IMR-90 (cell line): ENCODE measurements at regions not wholly inside any gene's neighbourhood (a gene's known extent, or its start where the extent isn't known, plus 50 kb on each side); places are given as distances from the start of the nearest gene placed in this dataset.

Experiments used
- ATAC-seq: fragments of 200-7000 bp; cut with Tn5 transposase; 2 replicates; pipeline ENCODE4 v1.9.1; 2020; ENCODE audit warnings: low read depth, mild to moderate bottlenecking, moderate library complexity
- BruUV-seq: library from RNA; stranded (reverse); fragments of 400-500 nt; replicated peaks from 2 replicates; lab custom pipeline; 2021; lab: Mats Ljungman, UMichigan
- CTCF ChIA-PET: fragments of 300-600 bp; formaldehyde crosslinking; extraction: SDS; loops from one replicate; lab custom pipeline; 2021; ENCODE audit warnings: antibody characterized with exemption; lab: Yijun Ruan, JAX
- POLR2A ChIA-PET: fragments of 300-600 bp; sonication (Branson Sonifier 250); formaldehyde crosslinking; loops from one replicate; lab custom pipeline; 2022; ENCODE audit warnings: antibody characterized with exemption; ENCODE audit not compliant: unreplicated experiment; lab: Charles Lee
- DNase-seq: peaks from one replicate; pipeline ENCODE4 v3.0.0; 2013
- H2AFZ ChIP-seq: replicated peaks from 2 replicates; pipeline ENCODE3; 2013; ENCODE audit warnings: low read length, mild to moderate bottlenecking; ENCODE audit not compliant: poor library complexity
- H2AK5ac ChIP-seq: 2 replicates; pipeline ENCODE4 v1.6.1; 2013; ENCODE audit warnings: low read depth, low read length, inconsistent platforms
- H2AK9ac ChIP-seq: replicated peaks from 2 replicates; pipeline ENCODE3; 2013; ENCODE audit warnings: mild to moderate bottlenecking, low read depth, low read length, moderate library complexity; ENCODE audit not compliant: poor library complexity
- H2BK120ac ChIP-seq: 2 replicates; pipeline ENCODE4 v1.6.1; 2013; ENCODE audit warnings: low read depth, low read length, inconsistent platforms
- H2BK15ac ChIP-seq: 3 replicates; pipeline ENCODE4 v1.6.1; 2013; ENCODE audit warnings: low read depth, low read length, inconsistent platforms
- H2BK20ac ChIP-seq: 2 replicates; pipeline ENCODE4 v1.6.1; 2013; ENCODE audit warnings: low read depth, mild to moderate bottlenecking, inconsistent platforms, low read length, moderate library complexity
- H2BK5ac ChIP-seq: 2 replicates; pipeline ENCODE4 v1.6.1; 2013; ENCODE audit warnings: mild to moderate bottlenecking, low read depth, low read length, inconsistent platforms; ENCODE audit not compliant: poor library complexity, severe bottlenecking
- H3K14ac ChIP-seq: replicated peaks from 2 replicates; pipeline ENCODE4 v1.6.1; 2013; ENCODE audit warnings: low read depth, low read length, inconsistent platforms
- H3K18ac ChIP-seq: 2 replicates; pipeline ENCODE4 v1.6.1; 2013; ENCODE audit warnings: low read depth, low read length, control low read depth
- H3K23ac ChIP-seq: 2 replicates; pipeline ENCODE4 v1.6.1; 2013; ENCODE audit warnings: low read depth, low read length, inconsistent platforms
- H3K27ac ChIP-seq: 2 replicates; pipeline ENCODE4 v1.5.1; 2013; ENCODE audit warnings: mild to moderate bottlenecking, control low read depth, low read length; ENCODE audit not compliant: insufficient read depth
- H3K27me3 ChIP-seq: 2 replicates; pipeline ENCODE4 v1.6.1; 2013; ENCODE audit warnings: low read length; ENCODE audit not compliant: control insufficient read depth, insufficient read depth
- H3K36me3 ChIP-seq: 2 replicates; pipeline ENCODE4 v1.6.1; 2013; ENCODE audit warnings: low read length, mixed read lengths; ENCODE audit not compliant: control insufficient read depth, insufficient read depth
- H3K4ac ChIP-seq: 2 replicates; pipeline ENCODE4 v1.6.1; 2013; ENCODE audit warnings: low read depth, low read length, inconsistent platforms
- H3K4me1 ChIP-seq: 2 replicates; pipeline ENCODE4 v1.6.1; 2013; ENCODE audit warnings: low read length, mixed read lengths; ENCODE audit not compliant: control insufficient read depth, insufficient read depth
- H3K4me2 ChIP-seq: 2 replicates; pipeline ENCODE4 v1.6.1; 2013; ENCODE audit warnings: low read depth, mild to moderate bottlenecking, control low read depth, low read length, moderate library complexity
- H3K4me3 ChIP-seq: 2 replicates; pipeline ENCODE4 v1.5.1; 2013; ENCODE audit warnings: low read depth, mild to moderate bottlenecking, control low read depth, low read length, moderate library complexity; ENCODE audit not compliant: insufficient read depth
- H3K56ac ChIP-seq: 2 replicates; pipeline ENCODE4 v1.6.1; 2013; ENCODE audit warnings: low read length, inconsistent platforms; ENCODE audit not compliant: insufficient read depth; ENCODE audit errors: extremely low read depth
- H3K79me1 ChIP-seq, 2 experiments: 2 replicates each; pipeline ENCODE4 v1.6.1; 2013; ENCODE audit warnings: low read length in 2 of 2, inconsistent platforms in 1 of 2, low read depth in 1 of 2
- H3K9ac ChIP-seq: 2 replicates; pipeline ENCODE4 v1.6.1; 2013; ENCODE audit warnings: low read depth, low read length, control low read depth
- H3K9me1 ChIP-seq: 2 replicates; pipeline ENCODE4 v1.6.1; 2013; ENCODE audit warnings: low read length, inconsistent platforms; ENCODE audit not compliant: insufficient read depth
- H3K9me3 ChIP-seq: 2 replicates; pipeline ENCODE4 v1.6.1; 2013; ENCODE audit warnings: low read length; ENCODE audit not compliant: control insufficient read depth, insufficient read depth
- H4K20me1 ChIP-seq: 2 replicates; pipeline ENCODE4 v1.6.1; 2013; ENCODE audit warnings: low read length, inconsistent platforms; ENCODE audit not compliant: insufficient read depth
- H4K5ac ChIP-seq: 2 replicates; pipeline ENCODE4 v1.6.1; 2013; ENCODE audit warnings: mild to moderate bottlenecking, low read depth, low read length, control low read depth
- H4K8ac ChIP-seq, 2 experiments: 2 replicates each; pipeline ENCODE4 v1.6.1; 2013; ENCODE audit warnings: low read depth in 2 of 2, low read length in 2 of 2, control low read depth in 1 of 2, inconsistent platforms in 1 of 2
- H4K91ac ChIP-seq: 2 replicates; pipeline ENCODE4 v1.6.1; 2013; ENCODE audit warnings: low read depth, low read length, inconsistent platforms; ENCODE audit not compliant: insufficient read depth
- CEBPB ChIP-seq: IDR thresholded peaks from 2 replicates; pipeline ENCODE4 v1.6.1; 2012; ENCODE audit warnings: low read depth, low read length, improper control_type of control experiment
- WGBS, 2 experiments: methylation state at CpG; one replicate each; pipeline versions ENCODE4 v1.1.5 to v1.1.7; 2013; ENCODE audit warnings: missing lambda C conversion rate in 2 of 2; ENCODE audit not compliant: insufficient read length in 1 of 2; ENCODE audit errors: extremely low coverage in 2 of 2; 5-methylcytosine and 5-hydroxymethylcytosine counted together
- dilution Hi-C: fragments of 300-500 bp; cut with HindIII; formaldehyde crosslinking; loops from one replicate; pipeline ENCODE4 v1.14.3; 2018; ENCODE audit warnings: low sequenced_read_pairs; ENCODE audit not compliant: unreplicated experiment
- in situ Hi-C: fragments of 300-500 bp; cut with MboI; formaldehyde crosslinking; loops from 3 replicates; pipeline ENCODE4 v1.14.3; 2019; ENCODE audit warnings: low sequenced_read_pairs, inconsistent platforms, mixed read lengths
- intact Hi-C: fragments of 100-400 bp; cut with micrococcal nuclease; formaldehyde crosslinking; loops from 2 replicates; pipeline ENCODE4 v1.10.0; 2022

GRCh38 chr6:94658929-94659328, 918.4 kb upstream of the MANEA start:
- Histone ChIP-seq H3K9me1 (no peaks in the 10 kb centered on the region), H3K56ac (no peak overlapping the region), H4K20me1 (no peaks in the 10 kb centered on the region), H3K18ac (no peak overlapping the region), H4K5ac (no peak overlapping the region), H3K9ac (no peak overlapping the region), H3K27me3 (no peaks in the 10 kb centered on the region), H3K4me2 (no peak overlapping the region), H3K4ac (no peak overlapping the region), H2BK20ac (no peak overlapping the region), H3K4me1 (no peaks in the 10 kb centered on the region), H4K8ac (no peak overlapping the region), H3K4me3 (no peak overlapping the region), H2BK5ac (no peak overlapping the region), H3K23ac (no peak overlapping the region), H2BK120ac (no peak overlapping the region), H2AK5ac (no peak overlapping the region), H3K27ac (no peak overlapping the region), H3K79me1 (no peaks in the 10 kb centered on the region), H3K36me3 (no peaks in the 10 kb centered on the region), H3K14ac (no peak overlapping the region), H4K91ac (no peak overlapping the region), H2BK15ac (no peak overlapping the region), H2AFZ (no peak overlapping the region), H3K9me3 (peaks cover 3% of the 10 kb centered on the region; the same call in 1 of the 2 replicates), H2AK9ac (no peak overlapping the region)
- dilution Hi-C loops (no loop called here), intact Hi-C loops (no loop called here), in situ Hi-C loops (no loop called here)
- TF ChIP-seq CEBPB = no peak
- no CpG with 5 or more reads among the region's 4 CpGs for WGBS, 2 experiments
- ChIA-PET CTCF (no interaction called here), POLR2A (no interaction called here)
- ATAC-seq (no peak), DNase-seq (no peak)
- no TSS peak for BruUV-seq
